PC-3 (cell line): ENCODE measurements at regions not wholly inside any gene's neighbourhood (a gene's known extent, or its start where the extent isn't known, plus 50 kb on each side); places are given as distances from the start of the nearest gene placed in this dataset.

Experiments used
- CTCF ChIP-seq: fragments of 300-600 bp; sonication (generic); conservative IDR thresholded peaks from 2 replicates; pipeline ENCODE4 v1.5.1; 2017; ENCODE audit warnings: antibody characterized with exemption, low read depth, mild to moderate bottlenecking, low read length
- EZH2 ChIP-seq: fragments of 300-600 bp; sonication (generic); IDR thresholded peaks from one replicate; pipeline ENCODE4 v1.6.1; 2017; ENCODE audit warnings: antibody characterized with exemption, mild to moderate bottlenecking, low read length; ENCODE audit not compliant: unreplicated experiment

- TF ChIP-seq EZH2: no peak
- no peak for TF ChIP-seq CTCF
Observed at GRCh38 chr21:27818847-27819246, 852.0 kb upstream of the ADAMTS5 start.
